HUES48 (cell line): ENCODE measurements at regions not wholly inside any gene's neighbourhood (a gene's known extent, or its start where the extent isn't known, plus 50 kb on each side); places are given as distances from the start of the nearest gene placed in this dataset.
A peak's percentile ranks its signal among the peaks of the same experiment; 100 is the strongest.
"Not testable (repeated sequence)": the region's sequence is repeated elsewhere in the genome, so short reads cannot be mapped to it uniquely, and the experiment has no call there.

Experiments
- H3K27ac ChIP-seq: one replicate; pipeline ENCODE4 v1.7.0; 2013; ENCODE audit warnings: low read depth, low read length, inconsistent platforms
- H3K27me3 ChIP-seq: 2 replicates; pipeline ENCODE4 v1.6.1; 2013; ENCODE audit warnings: mild to moderate bottlenecking, low read length; ENCODE audit not compliant: control insufficient read depth, insufficient read depth
- H3K36me3 ChIP-seq: 2 replicates; pipeline ENCODE4 v1.6.1; 2013; ENCODE audit warnings: low read length; ENCODE audit not compliant: control insufficient read depth, insufficient read depth
- H3K4me1 ChIP-seq: 2 replicates; pipeline ENCODE4 v1.6.1; 2013; ENCODE audit warnings: mild to moderate bottlenecking, low read length; ENCODE audit not compliant: control insufficient read depth, insufficient read depth
- H3K4me3 ChIP-seq: 2 replicates; pipeline ENCODE4 v1.5.1; 2013; ENCODE audit warnings: mild to moderate bottlenecking, low read depth, low read length
- H3K9ac ChIP-seq: 2 replicates; pipeline ENCODE4 v1.6.1; 2013; ENCODE audit warnings: mild to moderate bottlenecking, low read depth, low read length, moderate library complexity
- H3K9me3 ChIP-seq: 2 replicates; pipeline ENCODE4 v1.6.1; 2013; ENCODE audit warnings: low read length; ENCODE audit not compliant: control insufficient read depth, insufficient read depth

GRCh38 chr5:21070858-21071257 is 1082.9 kb upstream of the CDH18 start:
- no peaks in the 10 kb centered on the region for H3K27me3 ChIP-seq
- H3K4me3 ChIP-seq: no peak overlapping the region
- no peak overlapping the region for H3K9ac ChIP-seq
- H3K4me1 ChIP-seq: 0 out of 2 replicates have a peak, but pooled peaks cover 4% of the 10 kb centered on the region
- H3K27ac ChIP-seq: no peak overlapping the region
- H3K9me3 ChIP-seq: no peaks in the 10 kb centered on the region
- no peaks in the 10 kb centered on the region for H3K36me3 ChIP-seq

GRCh38 chr5:21067724-21068123 is 1079.7 kb upstream of the CDH18 start:
- Histone ChIP-seq H3K27ac (no peak overlapping the region), H3K4me1 (0 out of 2 replicates have a peak, but pooled peaks cover 4% of the 10 kb centered on the region), H3K9ac (no peak overlapping the region), H3K36me3 (no peaks in the 10 kb centered on the region), H3K4me3 (no peak overlapping the region), H3K9me3 (peaks cover 10% of the 10 kb centered on the region), H3K27me3 (no peaks in the 10 kb centered on the region)

DNA sequence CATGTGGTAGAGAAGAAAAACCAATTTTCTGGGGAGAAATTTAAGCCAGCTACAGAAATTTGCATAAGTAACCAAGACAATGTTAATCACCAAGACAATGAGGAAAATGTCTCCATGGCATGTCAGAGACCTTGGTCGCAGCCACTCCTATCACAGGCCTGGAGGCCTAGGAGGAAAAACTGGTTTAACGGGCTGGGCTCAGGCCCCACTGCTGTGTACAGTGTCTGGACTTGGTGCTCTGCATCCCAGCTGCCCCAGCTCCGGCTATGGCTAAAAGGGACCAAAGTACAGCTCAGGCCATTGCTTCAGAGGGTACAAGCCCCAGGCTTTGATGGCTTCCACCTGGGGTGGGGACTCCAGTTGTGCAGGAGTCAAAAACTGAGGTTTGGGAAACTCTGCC is 1075.1 kb upstream of the CDH18 start:
- H3K9ac ChIP-seq: no peak overlapping the region
- H3K9me3 ChIP-seq: peaks cover 22% of the 10 kb centered on the region
- H3K4me1 ChIP-seq: no peaks in the 10 kb centered on the region
- no peaks in the 10 kb centered on the region for H3K36me3 ChIP-seq
- no peaks in the 10 kb centered on the region for H3K27me3 ChIP-seq
- no peak overlapping the region for H3K27ac ChIP-seq
- H3K4me3 ChIP-seq: no peak overlapping the region

DNA sequence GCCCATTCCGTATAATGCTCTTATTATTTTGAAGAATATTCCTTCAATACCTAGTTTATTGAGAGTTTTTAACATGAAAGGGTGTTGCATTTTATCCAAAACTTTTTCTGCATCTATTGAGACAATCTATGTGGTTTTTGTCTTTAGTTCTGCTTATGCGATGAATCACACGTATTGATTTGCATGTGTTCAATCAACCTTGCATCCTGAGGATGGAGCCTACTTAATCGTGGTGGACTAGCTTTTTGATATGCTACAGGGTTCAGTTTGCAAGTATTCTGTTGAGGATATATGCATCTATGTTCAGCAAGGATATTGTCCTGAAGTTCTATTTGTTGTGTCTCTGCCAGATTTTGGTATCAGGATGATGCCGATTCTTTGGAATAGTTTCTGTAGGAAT is 1070.3 kb upstream of the CDH18 start:
- Histone ChIP-seq H3K27ac (no peak overlapping the region), H3K9ac (no peak overlapping the region), H3K4me3 (no peak overlapping the region), H3K9me3 (peaks cover 17% of the 10 kb centered on the region), H3K4me1 (no peaks in the 10 kb centered on the region), H3K36me3 (no peaks in the 10 kb centered on the region), H3K27me3 (no peaks in the 10 kb centered on the region)

DNA sequence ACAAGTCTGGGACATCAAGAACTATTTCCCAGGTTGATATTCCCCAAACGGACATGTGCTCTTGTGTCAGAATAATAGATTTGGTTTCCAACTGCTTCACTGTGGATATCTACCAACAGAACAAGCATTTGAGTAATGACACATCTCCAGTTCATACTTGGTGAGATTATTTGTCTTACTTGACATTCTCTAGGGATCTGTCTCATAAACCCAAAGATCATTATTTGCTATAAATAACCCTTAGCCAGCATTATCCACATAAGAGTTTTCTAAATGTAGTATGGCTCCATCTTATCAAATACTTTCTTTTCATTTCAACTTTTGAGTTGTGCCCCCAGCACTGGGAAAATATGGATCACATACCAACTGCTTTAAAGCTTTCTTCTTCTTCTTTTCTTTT is 1063.9 kb upstream of the CDH18 start:
- Histone ChIP-seq H3K9me3 (no peaks in the 10 kb centered on the region), H3K4me3 (no peak overlapping the region), H3K36me3 (no peaks in the 10 kb centered on the region), H3K9ac (no peak overlapping the region), H3K27ac (no peak overlapping the region), H3K27me3 (no peaks in the 10 kb centered on the region), H3K4me1 (no peaks in the 10 kb centered on the region)

DNA sequence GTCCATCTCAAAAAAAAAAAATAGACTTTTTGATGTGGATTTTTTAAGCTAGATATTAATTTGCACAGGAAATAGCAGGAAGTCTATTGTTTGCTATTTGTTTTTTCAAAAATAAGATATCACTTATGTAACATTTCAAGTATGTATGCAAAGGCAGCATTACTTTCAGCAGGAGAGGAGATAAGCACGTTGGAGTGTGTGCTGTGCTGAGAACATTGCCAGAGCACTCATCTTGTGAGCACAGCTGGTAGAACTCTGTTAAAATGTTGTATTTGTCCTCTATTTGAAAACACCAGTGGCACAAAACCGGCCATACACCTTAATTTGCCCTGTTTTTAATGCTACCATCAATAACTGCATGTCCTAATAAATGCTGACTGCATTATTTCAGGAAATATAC is 1061.9 kb upstream of the CDH18 start:
- Histone ChIP-seq H3K36me3 (no peaks in the 10 kb centered on the region), H3K9me3 (no peaks in the 10 kb centered on the region; the same call in 1 of the 2 replicates), H3K4me1 (no peaks in the 10 kb centered on the region), H3K4me3 (no peak overlapping the region), H3K27me3 (no peaks in the 10 kb centered on the region), H3K9ac (no peak overlapping the region), H3K27ac (no peak overlapping the region)

- no peak overlapping the region for H3K4me3 ChIP-seq
- no peaks in the 10 kb centered on the region for H3K9me3 ChIP-seq
- no peaks in the 10 kb centered on the region for H3K36me3 ChIP-seq
- H3K27ac ChIP-seq: no peak overlapping the region
- H3K27me3 ChIP-seq: no peaks in the 10 kb centered on the region
- H3K4me1 ChIP-seq: no peaks in the 10 kb centered on the region
- no peak overlapping the region for H3K9ac ChIP-seq
Observed at GRCh38 chr5:21030981-21031380, 1043.0 kb upstream of the CDH18 start.

DNA sequence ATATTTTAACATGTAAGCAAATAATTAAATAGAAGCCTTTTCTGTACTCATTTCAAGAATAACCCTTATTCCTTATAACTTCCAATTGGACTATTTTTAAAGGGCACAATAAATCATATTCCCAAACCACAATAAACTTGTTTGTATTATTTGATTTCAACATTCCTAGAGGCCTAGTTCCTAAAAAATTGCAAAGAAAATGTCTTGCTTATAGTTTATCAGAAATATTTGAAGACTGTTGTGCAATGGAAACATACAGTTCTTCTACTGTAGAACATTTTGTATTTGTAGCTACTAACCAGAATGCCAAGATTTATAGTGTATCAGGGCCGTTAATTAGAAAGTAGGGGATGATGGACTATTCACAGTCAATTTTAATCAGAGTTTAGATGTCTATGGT is 1037.0 kb upstream of the CDH18 start:
- Histone ChIP-seq H3K4me3 (no peak overlapping the region), H3K4me1 (no peaks in the 10 kb centered on the region), H3K27ac (no peak overlapping the region), H3K36me3 (no peaks in the 10 kb centered on the region), H3K9ac (no peak overlapping the region), H3K9me3 (peaks cover 3% of the 10 kb centered on the region; the same call in 1 of the 2 replicates), H3K27me3 (no peaks in the 10 kb centered on the region)

DNA sequence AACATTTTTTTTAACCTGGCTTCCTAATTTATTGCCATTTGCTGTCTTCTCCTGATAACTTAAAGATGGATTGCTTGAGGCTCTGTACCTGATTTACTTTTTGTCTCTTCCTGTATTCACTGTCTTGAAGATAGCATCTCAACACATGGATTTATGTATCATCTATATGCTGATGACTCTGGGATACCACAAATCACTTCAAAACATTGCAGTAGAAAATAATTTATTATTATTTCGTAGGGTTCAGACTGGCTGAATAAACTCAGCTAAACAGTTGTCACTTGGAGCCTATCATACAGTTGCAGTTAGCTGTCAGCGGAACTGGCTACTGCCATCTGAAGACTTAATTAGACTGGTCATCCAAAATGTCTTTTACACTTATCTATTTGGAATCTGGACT is 1025.2 kb upstream of the CDH18 start:
- Histone ChIP-seq H3K4me1 (no peaks in the 10 kb centered on the region), H3K27ac (no peak overlapping the region), H3K9ac (no peak overlapping the region), H3K27me3 (no peaks in the 10 kb centered on the region), H3K9me3 (peaks cover 2% of the 10 kb centered on the region), H3K36me3 (no peaks in the 10 kb centered on the region), H3K4me3 (no peak overlapping the region)

GRCh38 chr5:21007781-21008180 is 1019.8 kb upstream of the CDH18 start:
- Histone ChIP-seq H3K27ac (peak overlapping the region; percentile 0), H3K9me3 (no peaks in the 10 kb centered on the region), H3K27me3 (no peaks in the 10 kb centered on the region), H3K36me3 (no peaks in the 10 kb centered on the region), H3K4me1 (no peaks in the 10 kb centered on the region), H3K4me3 (no peak overlapping the region), H3K9ac (no peak overlapping the region)

- H3K27ac ChIP-seq, H3K4me1 ChIP-seq, H3K9me3 ChIP-seq, H3K27me3 ChIP-seq, H3K9ac ChIP-seq, H3K36me3 ChIP-seq, H3K4me3 ChIP-seq: not testable (repeated sequence)
Observed at GRCh38 chr5:20988933-20989332, 1000.9 kb upstream of the CDH18 start.

DNA sequence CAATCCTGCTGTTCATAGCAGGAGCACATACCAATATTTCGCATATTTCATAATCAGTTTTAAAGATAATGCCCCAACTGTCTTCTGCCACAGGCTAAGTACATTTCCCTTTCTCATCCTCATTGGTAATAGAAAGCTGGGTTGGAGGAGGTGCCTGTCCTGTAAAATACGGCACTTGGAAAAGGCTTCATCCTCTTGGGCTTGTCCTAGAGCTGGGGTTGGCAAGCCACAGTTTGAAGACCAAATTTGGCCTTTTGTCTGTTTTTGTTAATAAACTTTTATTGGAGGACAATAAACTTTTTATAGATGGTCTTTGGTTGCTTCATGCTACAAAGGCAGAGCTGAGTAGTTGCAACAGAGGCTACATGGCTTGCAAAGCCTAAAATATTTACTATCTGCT is 997.8 kb upstream of the CDH18 start:
- Histone ChIP-seq H3K27me3 (no peaks in the 10 kb centered on the region), H3K4me3 (no peak overlapping the region), H3K9ac (no peak overlapping the region)

More for the DNA sequence above, 997.8 kb upstream of the CDH18 start:
- Histone ChIP-seq H3K27ac (no peak overlapping the region), H3K36me3 (no peaks in the 10 kb centered on the region), H3K9me3 (no peaks in the 10 kb centered on the region; the same call in 1 of the 2 replicates), H3K4me1 (no peaks in the 10 kb centered on the region)
